GM12873 (cell line): ENCODE measurements at regions not wholly inside any gene's neighbourhood (a gene's known extent, or its start where the extent isn't known, plus 50 kb on each side); places are given as distances from the start of the nearest gene placed in this dataset.

Experiments
- CTCF ChIP-seq: IDR thresholded peaks from 2 replicates; pipeline ENCODE4 v1.5.1; 2012; ENCODE audit warnings: low read depth, mild to moderate bottlenecking, moderate library complexity, low read length, control low read depth; ENCODE audit not compliant: insufficient read depth; ENCODE audit errors: missing control alignments

DNA sequence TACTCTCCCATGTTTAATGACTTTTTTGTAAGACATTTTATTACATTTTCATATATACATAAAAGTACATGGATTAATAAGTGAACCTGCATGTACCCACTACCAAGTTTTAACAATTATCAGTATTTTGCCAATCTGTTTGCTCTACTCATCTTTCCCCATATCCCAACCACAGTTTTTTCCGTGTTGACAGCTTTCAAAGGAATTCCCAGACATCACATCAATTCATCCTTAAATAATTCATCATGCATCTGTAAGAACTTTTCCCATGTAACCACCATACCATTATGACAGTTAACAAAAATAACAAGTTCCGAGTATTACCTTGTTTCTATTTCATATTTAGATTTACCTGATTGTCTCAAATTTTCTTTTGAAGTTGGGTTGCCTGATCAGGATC is 436.7 kb downstream of the PDCD6IP start:
- no peak for TF ChIP-seq CTCF

DNA sequence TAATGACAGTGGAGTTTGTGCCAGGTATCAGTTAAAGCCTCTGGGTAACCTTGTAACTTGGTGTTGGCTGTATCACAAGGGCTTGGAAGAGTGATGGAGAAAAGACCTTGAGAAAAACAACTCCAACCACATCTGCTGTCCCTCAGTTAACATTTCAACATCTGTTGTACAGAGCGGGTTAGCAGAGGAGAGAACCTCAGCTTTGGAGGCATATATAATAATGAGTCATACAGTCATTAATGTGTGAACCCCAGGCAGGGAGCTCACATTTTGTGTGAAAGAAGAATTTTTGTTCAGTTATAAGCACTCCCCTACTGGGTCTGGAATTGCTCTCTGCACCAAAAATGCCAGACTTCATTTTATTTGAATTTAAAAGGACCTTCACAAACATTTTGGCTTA is 439.5 kb downstream of the PDCD6IP start:
- no peak for TF ChIP-seq CTCF

GRCh38 chr3:34238407-34238806 is 440.0 kb downstream of the PDCD6IP start:
- no peak for TF ChIP-seq CTCF

DNA sequence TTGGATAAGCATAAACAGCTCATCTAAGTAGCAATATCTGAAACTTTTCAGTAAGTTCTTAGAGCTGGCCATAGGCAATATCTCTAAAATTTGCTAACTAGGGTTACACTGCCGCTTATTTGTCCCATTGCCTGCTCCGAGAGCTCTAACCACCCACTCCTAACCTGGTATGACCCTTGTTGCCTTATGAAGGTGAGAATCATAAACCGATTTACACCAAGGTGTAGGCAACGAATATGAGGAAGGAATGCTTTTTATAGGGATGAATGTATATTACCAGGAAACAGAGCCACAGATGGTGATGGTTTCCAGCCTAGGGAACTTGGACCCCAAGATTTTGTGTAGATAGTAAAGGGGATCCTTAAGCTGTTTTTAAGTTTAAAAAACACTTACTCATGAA is 440.9 kb downstream of the PDCD6IP start:
- no peak for TF ChIP-seq CTCF

DNA sequence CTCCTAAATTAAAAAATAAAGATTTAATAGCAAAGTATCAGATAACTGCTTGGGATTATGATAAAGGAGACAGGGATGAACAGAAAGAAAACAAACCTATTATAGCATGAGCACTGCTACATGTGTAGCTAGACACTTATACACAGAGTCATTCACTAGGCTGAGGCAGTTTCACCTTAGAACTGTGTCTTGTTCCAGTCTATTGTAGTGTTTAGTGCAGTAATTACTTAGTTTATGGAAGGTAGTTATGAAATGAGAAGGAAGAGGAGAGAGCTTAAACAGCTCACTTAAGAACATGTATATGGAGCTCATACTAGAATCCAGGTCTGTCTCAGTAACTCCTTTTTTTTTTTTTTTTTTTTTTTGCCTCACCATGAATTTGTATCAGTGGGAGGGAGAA is 441.4 kb downstream of the PDCD6IP start:
- no peak for TF ChIP-seq CTCF

- no peak for TF ChIP-seq CTCF
Observed at GRCh38 chr3:34247401-34247800, 449.0 kb downstream of the PDCD6IP start.

- no peak for TF ChIP-seq CTCF
Observed at GRCh38 chr3:34248352-34248751, 449.9 kb downstream of the PDCD6IP start.
